ENCODE measurements at regions not wholly inside any gene's neighbourhood (a gene's known extent, or its start where the extent isn't known, plus 50 kb on each side); places are given as distances from the start of the nearest gene placed in this dataset.

DNA sequence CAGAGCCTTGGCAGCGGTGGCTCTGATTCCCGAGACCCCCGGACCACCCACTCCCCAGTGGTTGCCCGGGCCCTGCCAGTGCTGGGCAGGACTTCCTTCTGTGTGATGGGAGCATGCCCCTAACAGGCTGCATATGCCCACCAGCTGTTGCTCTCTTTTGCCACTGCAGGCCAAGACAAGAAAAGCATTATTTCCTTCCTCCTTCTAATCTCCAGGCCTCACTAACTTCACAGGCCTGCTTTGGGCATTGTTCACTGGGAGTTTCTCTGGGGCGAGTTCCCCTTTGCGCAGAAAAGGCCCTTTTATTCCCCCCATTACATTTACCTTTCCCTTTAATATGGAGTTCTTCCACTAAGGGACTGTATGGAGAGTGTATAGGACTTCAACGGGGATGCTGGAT, 249.1 kb upstream of the SIX2 start:
- TF ChIP-seq, protein P1, sequence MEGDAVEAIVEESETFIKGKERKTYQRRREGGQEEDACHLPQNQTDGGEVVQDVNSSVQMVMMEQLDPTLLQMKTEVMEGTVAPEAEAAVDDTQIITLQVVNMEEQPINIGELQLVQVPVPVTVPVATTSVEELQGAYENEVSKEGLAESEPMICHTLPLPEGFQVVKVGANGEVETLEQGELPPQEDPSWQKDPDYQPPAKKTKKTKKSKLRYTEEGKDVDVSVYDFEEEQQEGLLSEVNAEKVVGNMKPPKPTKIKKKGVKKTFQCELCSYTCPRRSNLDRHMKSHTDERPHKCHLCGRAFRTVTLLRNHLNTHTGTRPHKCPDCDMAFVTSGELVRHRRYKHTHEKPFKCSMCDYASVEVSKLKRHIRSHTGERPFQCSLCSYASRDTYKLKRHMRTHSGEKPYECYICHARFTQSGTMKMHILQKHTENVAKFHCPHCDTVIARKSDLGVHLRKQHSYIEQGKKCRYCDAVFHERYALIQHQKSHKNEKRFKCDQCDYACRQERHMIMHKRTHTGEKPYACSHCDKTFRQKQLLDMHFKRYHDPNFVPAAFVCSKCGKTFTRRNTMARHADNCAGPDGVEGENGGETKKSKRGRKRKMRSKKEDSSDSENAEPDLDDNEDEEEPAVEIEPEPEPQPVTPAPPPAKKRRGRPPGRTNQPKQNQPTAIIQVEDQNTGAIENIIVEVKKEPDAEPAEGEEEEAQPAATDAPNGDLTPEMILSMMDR (optimal IDR thresholded peaks at IDR 0.05 in 1 of 3, IDR thresholded peaks at IDR 0.05 in 1 of 3, conservative IDR thresholded peaks at IDR 0.05 in 1 of 3; ENCODE audit: extremely low read depth in 1 of 3, insufficient read depth in 2 of 3, low read length in 3 of 3) = no peak
- no peak for TF ChIP-seq EZH2 (IDR thresholded peaks at IDR 0.05; ENCODE audit: low read length)

All from keratinocyte (primary cell).